HL-60 (cell line): ENCODE measurements at regions not wholly inside any gene's neighbourhood (a gene's known extent, or its start where the extent isn't known, plus 50 kb on each side); places are given as distances from the start of the nearest gene placed in this dataset.

Experiments
- DNase-seq, 2 experiments: peaks; one replicate each; pipeline ENCODE4 v3.0.0-alpha.2; 2010 to 2020; ENCODE audit warnings: low read depth in 1 of 2, low spot score in 1 of 2
- H3K27ac ChIP-seq: fragments of 250-450 bp; sonication (Bioruptor Pico); replicated peaks from 2 replicates; pipeline ENCODE4 v1.5.1; 2020; ENCODE audit warnings: mild to moderate bottlenecking, moderate library complexity
- H3K27me3 ChIP-seq: fragments of 250-450 bp; sonication (Bioruptor Pico); 2 replicates; pipeline ENCODE4 v1.5.1; 2021; ENCODE audit warnings: mild to moderate bottlenecking, moderate library complexity; ENCODE audit not compliant: insufficient read depth, poor library complexity, severe bottlenecking
- H3K4me3 ChIP-seq: replicated peaks from 2 replicates; pipeline ENCODE4 v1.5.1; 2011; ENCODE audit warnings: mild to moderate bottlenecking, control low read depth, low read length; ENCODE audit not compliant: insufficient read depth
- GABPA ChIP-seq: IDR thresholded peaks from 2 replicates; pipeline ENCODE4 v1.6.1; 2012; ENCODE audit warnings: low read depth
- POLR2AphosphoS5 ChIP-seq: IDR thresholded peaks from 2 replicates; pipeline ENCODE4 v1.6.1; 2012; ENCODE audit warnings: low read depth
- REST ChIP-seq: IDR thresholded peaks from 2 replicates; pipeline ENCODE4 v1.6.1; 2012; ENCODE audit warnings: low read depth; ENCODE audit not compliant: insufficient replicate concordance
- SPI1 ChIP-seq: IDR thresholded peaks from 2 replicates; pipeline ENCODE4 v1.6.1; 2012; ENCODE audit warnings: low read depth, mild to moderate bottlenecking, borderline replicate concordance
- TF ChIP-seq, protein P1 (sequence below): IDR thresholded peaks from one replicate; pipeline ENCODE4 v1.5.1; 2011; ENCODE audit warnings: low read length, control low read depth, inconsistent platforms; ENCODE audit not compliant: insufficient read depth

GRCh38 chr16:8167436-8167835, 422.9 kb downstream of the TMEM114 start:
- no peak overlapping the region for H3K4me3 ChIP-seq
- TF ChIP-seq, protein P1, sequence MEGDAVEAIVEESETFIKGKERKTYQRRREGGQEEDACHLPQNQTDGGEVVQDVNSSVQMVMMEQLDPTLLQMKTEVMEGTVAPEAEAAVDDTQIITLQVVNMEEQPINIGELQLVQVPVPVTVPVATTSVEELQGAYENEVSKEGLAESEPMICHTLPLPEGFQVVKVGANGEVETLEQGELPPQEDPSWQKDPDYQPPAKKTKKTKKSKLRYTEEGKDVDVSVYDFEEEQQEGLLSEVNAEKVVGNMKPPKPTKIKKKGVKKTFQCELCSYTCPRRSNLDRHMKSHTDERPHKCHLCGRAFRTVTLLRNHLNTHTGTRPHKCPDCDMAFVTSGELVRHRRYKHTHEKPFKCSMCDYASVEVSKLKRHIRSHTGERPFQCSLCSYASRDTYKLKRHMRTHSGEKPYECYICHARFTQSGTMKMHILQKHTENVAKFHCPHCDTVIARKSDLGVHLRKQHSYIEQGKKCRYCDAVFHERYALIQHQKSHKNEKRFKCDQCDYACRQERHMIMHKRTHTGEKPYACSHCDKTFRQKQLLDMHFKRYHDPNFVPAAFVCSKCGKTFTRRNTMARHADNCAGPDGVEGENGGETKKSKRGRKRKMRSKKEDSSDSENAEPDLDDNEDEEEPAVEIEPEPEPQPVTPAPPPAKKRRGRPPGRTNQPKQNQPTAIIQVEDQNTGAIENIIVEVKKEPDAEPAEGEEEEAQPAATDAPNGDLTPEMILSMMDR = no peak
- no peak for DNase-seq

DNA sequence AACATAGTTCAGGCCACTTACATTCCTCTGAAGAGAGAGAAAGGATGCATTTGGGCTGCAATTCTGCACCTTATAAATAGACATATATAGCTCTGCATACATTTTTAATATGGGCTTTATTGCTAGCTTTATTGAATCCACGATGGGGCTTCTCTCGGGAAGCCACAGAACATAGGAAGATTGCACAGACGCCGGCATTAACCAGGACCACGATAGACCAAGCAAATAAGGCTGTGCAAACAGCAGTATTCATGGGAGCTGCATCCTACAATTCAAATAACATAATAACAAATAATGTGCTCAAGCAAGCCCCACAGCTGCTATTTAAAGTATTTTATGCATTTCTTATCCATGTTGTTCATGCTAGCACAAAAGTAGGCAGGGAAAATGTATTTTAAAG, 432.3 kb downstream of the TMEM114 start:
- DNase-seq = no peak
- TF ChIP-seq POLR2AphosphoS5 = no peak
- TF ChIP-seq, protein P1 = no peak
- TF ChIP-seq REST = no peak
- TF ChIP-seq GABPA = no peak
- TF ChIP-seq SPI1 = no peak
- H3K4me3 ChIP-seq = no peak overlapping the region
- no peak overlapping the region for H3K27ac ChIP-seq
- no peaks in the 10 kb centered on the region for H3K27me3 ChIP-seq

More at GRCh38 chr16:8167436-8167835, 422.9 kb downstream of the TMEM114 start:
- H3K27me3 ChIP-seq = no peaks in the 10 kb centered on the region
- no peak overlapping the region for H3K27ac ChIP-seq

GRCh38 chr16:8155275-8155674, 435.0 kb downstream of the TMEM114 start:
- DNase-seq = no peak
- TF ChIP-seq REST (no peak), GABPA (no peak)
- H3K27me3 ChIP-seq = no peaks in the 10 kb centered on the region
- no peak overlapping the region for H3K27ac ChIP-seq
- no peak overlapping the region for H3K4me3 ChIP-seq

DNA sequence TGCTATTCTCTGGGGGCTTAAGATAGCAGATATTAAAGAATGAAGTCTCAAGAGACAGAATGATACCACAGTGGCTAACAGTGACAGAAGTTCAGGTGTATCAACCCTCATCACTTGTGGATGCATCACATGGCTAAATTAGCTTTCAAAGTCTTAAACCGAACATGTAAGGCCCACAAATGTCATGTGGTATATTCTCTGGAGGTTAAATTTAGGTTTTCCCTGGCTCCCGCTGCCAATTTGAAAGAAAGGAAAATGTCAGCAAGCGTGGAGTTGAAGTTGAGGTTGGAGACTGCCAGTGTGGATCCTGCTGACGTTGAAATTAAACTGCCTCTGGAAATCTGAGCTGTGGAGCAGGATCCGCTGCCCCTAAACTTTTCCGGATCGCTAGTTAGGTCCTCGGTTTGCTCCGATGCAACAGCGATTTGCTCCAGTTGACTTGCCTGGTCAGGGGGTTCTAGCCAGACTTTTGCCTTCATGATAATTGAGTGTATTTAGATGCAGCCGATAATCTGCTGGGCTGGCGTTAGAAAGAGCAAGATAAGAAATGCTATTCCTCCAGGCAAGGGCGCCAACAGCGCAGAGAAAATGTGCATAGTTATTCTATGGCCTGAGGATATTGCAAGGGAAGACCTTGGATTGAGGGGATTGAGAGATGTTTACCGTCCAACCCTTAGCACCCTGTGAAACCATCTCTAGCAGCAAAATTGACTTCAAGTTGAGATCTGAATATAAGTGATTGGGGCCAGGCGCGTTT, 443.9 kb downstream of the TMEM114 start:
- H3K27me3 ChIP-seq = no peaks in the 10 kb centered on the region
- H3K4me3 ChIP-seq = no peak overlapping the region
- H3K27ac ChIP-seq = no peak overlapping the region
- TF ChIP-seq SPI1 = no peak
- TF ChIP-seq GABPA = no peak
- no peak for TF ChIP-seq POLR2AphosphoS5
- TF ChIP-seq REST = no peak
- TF ChIP-seq, protein P1 = no peak
- DNase-seq = no peak
